ENCODE measurements at regions not wholly inside any gene's neighbourhood (a gene's known extent, or its start where the extent isn't known, plus 50 kb on each side); places are given as distances from the start of the nearest gene placed in this dataset.

GRCh38 chr2:37425408-37425807 lies 81.0 kb downstream of the QPCT start:
- no peak for TF ChIP-seq CTCF (IDR thresholded peaks at IDR 0.05; ENCODE audit: extremely low read depth, low read depth, low read length)
- Histone ChIP-seq H3K79me2 (ENCODE audit: insufficient read depth, low read length) (no peaks in the 10 kb centered on the region), H3K4me3 (ENCODE audit: insufficient read depth, low read length) (no peak overlapping the region), H3K4me2 (ENCODE audit: insufficient read depth, low read length) (no peak overlapping the region), H3K4me1 (ENCODE audit: insufficient read depth, low read length) (no peaks in the 10 kb centered on the region), H4K20me1 (ENCODE audit: insufficient read depth, low read length) (no peaks in the 10 kb centered on the region), H2AFZ (ENCODE audit: low read length) (no peak overlapping the region), H3K27me3 (ENCODE audit: insufficient read depth, low read length) (no peaks in the 10 kb centered on the region), H3K9me3 (ENCODE audit: low read depth, low read length) (no peaks in the 10 kb centered on the region), H3K36me3 (ENCODE audit: insufficient read depth, low read length) (no peaks in the 10 kb centered on the region), H3K27ac (ENCODE audit: low read depth, low read length) (no peak overlapping the region)
- DNase-seq (ENCODE audit: insufficient read length, low spot score, missing footprints), result no peak

- DNase-seq (ENCODE audit: insufficient read length, low spot score, missing footprints), result no peak
- H4K20me1 ChIP-seq (ENCODE audit: insufficient read depth, low read length), result no peaks in the 10 kb centered on the region
- no peaks in the 10 kb centered on the region for H3K79me2 ChIP-seq (ENCODE audit: insufficient read depth, low read length)
- no peak overlapping the region for H3K27ac ChIP-seq (ENCODE audit: low read depth, low read length)
- no peaks in the 10 kb centered on the region for H3K4me1 ChIP-seq (ENCODE audit: insufficient read depth, low read length)
- H3K27me3 ChIP-seq (ENCODE audit: insufficient read depth, low read length), result no peaks in the 10 kb centered on the region
- no peaks in the 10 kb centered on the region for H3K9me3 ChIP-seq (ENCODE audit: low read depth, low read length)
- H3K4me3 ChIP-seq (ENCODE audit: insufficient read depth, low read length), result no peak overlapping the region
- no peak overlapping the region for H3K4me2 ChIP-seq (ENCODE audit: insufficient read depth, low read length)
- H3K36me3 ChIP-seq (ENCODE audit: insufficient read depth, low read length), result no peaks in the 10 kb centered on the region
- no peak for TF ChIP-seq CTCF (IDR thresholded peaks at IDR 0.05; ENCODE audit: extremely low read depth, low read depth, low read length)
- no peak overlapping the region for H2AFZ ChIP-seq (ENCODE audit: low read length)
These were observed 82.8 kb downstream of the QPCT start for GRCh38 chr2:37427241-37427640.

- no peak for DNase-seq (ENCODE audit: insufficient read length, low spot score, missing footprints)
- no peak overlapping the region for H3K4me3 ChIP-seq (ENCODE audit: insufficient read depth, low read length)
- H3K4me1 ChIP-seq (ENCODE audit: insufficient read depth, low read length), result peaks cover 11% of the 10 kb centered on the region
- no peak overlapping the region for H2AFZ ChIP-seq (ENCODE audit: low read length)
- TF ChIP-seq CTCF (IDR thresholded peaks at IDR 0.05; ENCODE audit: extremely low read depth, low read depth, low read length), result no peak
- no peaks in the 10 kb centered on the region for H3K27me3 ChIP-seq (ENCODE audit: insufficient read depth, low read length)
- H3K4me2 ChIP-seq (ENCODE audit: insufficient read depth, low read length), result no peak overlapping the region
- peak overlapping the region; percentile 1 for H3K27ac ChIP-seq (ENCODE audit: low read depth, low read length)
- no peaks in the 10 kb centered on the region for H3K9me3 ChIP-seq (ENCODE audit: low read depth, low read length)
- no peaks in the 10 kb centered on the region for H3K79me2 ChIP-seq (ENCODE audit: insufficient read depth, low read length)
- H4K20me1 ChIP-seq (ENCODE audit: insufficient read depth, low read length), result no peaks in the 10 kb centered on the region
- no peaks in the 10 kb centered on the region for H3K36me3 ChIP-seq (ENCODE audit: insufficient read depth, low read length)
These were observed 91.9 kb downstream of the QPCT start for GRCh38 chr2:37436323-37436722.

GRCh38 chr2:37439131-37439642 lies 94.8 kb downstream of the QPCT start:
- H3K4me3 ChIP-seq (ENCODE audit: insufficient read depth, low read length), result no peak overlapping the region
- no peaks in the 10 kb centered on the region for H4K20me1 ChIP-seq (ENCODE audit: insufficient read depth, low read length)
- DNase-seq (ENCODE audit: insufficient read length, low spot score, missing footprints), result no peak
- TF ChIP-seq CTCF (IDR thresholded peaks at IDR 0.05; ENCODE audit: extremely low read depth, low read depth, low read length), result no peak
- no peaks in the 10 kb centered on the region for H3K79me2 ChIP-seq (ENCODE audit: insufficient read depth, low read length)
- H3K36me3 ChIP-seq (ENCODE audit: insufficient read depth, low read length), result no peaks in the 10 kb centered on the region
- H3K27me3 ChIP-seq (ENCODE audit: insufficient read depth, low read length), result no peaks in the 10 kb centered on the region
- H3K4me2 ChIP-seq (ENCODE audit: insufficient read depth, low read length), result no peak overlapping the region
- H3K9me3 ChIP-seq (ENCODE audit: low read depth, low read length), result no peaks in the 10 kb centered on the region
- peaks cover 11% of the 10 kb centered on the region for H3K4me1 ChIP-seq (ENCODE audit: insufficient read depth, low read length)
- H2AFZ ChIP-seq (ENCODE audit: low read length), result no peak overlapping the region
- H3K27ac ChIP-seq (ENCODE audit: low read depth, low read length), result no peak overlapping the region

Data from osteoblast (primary cell).